Tibial nerve (tissue), 4 donors: ENCODE measurements at regions not wholly inside any gene's neighbourhood (a gene's known extent, or its start where the extent isn't known, plus 50 kb on each side); places are given as distances from the start of the nearest gene placed in this dataset.

ENCODE experiments used
- CTCF ChIP-seq, 5 experiments: fragments of 200-600 bp in 3 of 5; fragments of 450-650 bp in 2 of 5; sonication (generic) in 3 of 5; IDR thresholded peaks; one replicate each; pipeline ENCODE4 v1.5.1; 2016 to 2019; ENCODE audit warnings: antibody characterized with exemption in 5 of 5, mild to moderate bottlenecking in 3 of 5, moderate library complexity in 2 of 5
- EP300 ChIP-seq, 2 donors: sonication (generic); formaldehyde crosslinking; IDR thresholded peaks; one replicate each; pipeline ENCODE4 v1.6.1; 2017; ENCODE audit warnings: antibody characterized with exemption in 2 of 2, mild to moderate bottlenecking in 1 of 2

- TF ChIP-seq CTCF (IDR thresholded peaks at IDR 0.05) = no peak
- no peak for TF ChIP-seq EP300 (IDR thresholded peaks at IDR 0.05)
Measured at GRCh38 chr4:134320048-134320447, 118.5 kb upstream of the PABPC4L start.
